Stimulated activated effector memory CD8-positive, alpha-beta T cell treated with anti-CD3 and anti-CD28 coated beads, Interleukin-12 subunit alpha, Interleukin-12 subunit beta, amount 100 ng/mL, for 72 hours (primary cell): ENCODE measurements at regions not wholly inside any gene's neighbourhood (a gene's known extent, or its start where the extent isn't known, plus 50 kb on each side); places are given as distances from the start of the nearest gene placed in this dataset.

Source experiments
- ATAC-seq: fragments of 150-1000 bp; cut with Tn5 transposase; 2 replicates; pipeline ENCODE4 v1.10.0; 2021
- DNase-seq, 2 donors: peaks; one replicate each; pipeline ENCODE4 v3.0.0; 2021 to 2022; ENCODE audit warnings: low spot score in 2 of 2
- H3K27ac Mint-ChIP-seq: one replicate; pipeline ENCODE4 v1.8.0; 2022; ENCODE audit warnings: mild to moderate bottlenecking, mixed read lengths
- H3K36me3 Mint-ChIP-seq: one replicate; pipeline ENCODE4 v1.8.0; 2022; ENCODE audit warnings: mild to moderate bottlenecking, mixed read lengths
- H3K4me1 Mint-ChIP-seq: one replicate; pipeline ENCODE4 v1.8.0; 2022; ENCODE audit warnings: mixed read lengths
- H3K4me3 Mint-ChIP-seq: one replicate; pipeline ENCODE4 v1.8.0; 2022; ENCODE audit warnings: mild to moderate bottlenecking, mixed read lengths
- H3K9me3 Mint-ChIP-seq: one replicate; pipeline ENCODE4 v1.8.0; 2022; ENCODE audit warnings: mixed read lengths

GRCh38 chr17:79441356-79442160, 169.3 kb downstream of the RBFOX3 start:
- H3K4me1 Mint-ChIP-seq, result no peaks in the 10 kb centered on the region
- DNase-seq (no peak), ATAC-seq (no peak)
- H3K9me3 Mint-ChIP-seq, result no peaks in the 10 kb centered on the region
- H3K27ac Mint-ChIP-seq, result no peak overlapping the region
- H3K36me3 Mint-ChIP-seq, result no peaks in the 10 kb centered on the region
- H3K4me3 Mint-ChIP-seq, result no peak overlapping the region

GRCh38 chr17:79440251-79440650, 170.6 kb downstream of the RBFOX3 start:
- Mint-ChIP-seq H3K4me1 (no peaks in the 10 kb centered on the region), H3K27ac (no peak overlapping the region), H3K36me3 (no peaks in the 10 kb centered on the region), H3K9me3 (no peaks in the 10 kb centered on the region), H3K4me3 (no peak overlapping the region)
- no peak for DNase-seq
- no peak for ATAC-seq

GRCh38 chr17:79439493-79439892, 171.4 kb downstream of the RBFOX3 start:
- Mint-ChIP-seq H3K4me1 (no peaks in the 10 kb centered on the region), H3K36me3 (no peaks in the 10 kb centered on the region), H3K9me3 (no peaks in the 10 kb centered on the region), H3K4me3 (no peak overlapping the region), H3K27ac (no peak overlapping the region)
- DNase-seq (no peak), ATAC-seq (no peak)

- no peaks in the 10 kb centered on the region for H3K4me1 Mint-ChIP-seq
- H3K27ac Mint-ChIP-seq, result no peak overlapping the region
- no peak for DNase-seq
- no peak for ATAC-seq
- H3K36me3 Mint-ChIP-seq, result no peaks in the 10 kb centered on the region
- H3K9me3 Mint-ChIP-seq, result no peaks in the 10 kb centered on the region
- no peak overlapping the region for H3K4me3 Mint-ChIP-seq
Observed at GRCh38 chr17:79438546-79439334, 172.1 kb downstream of the RBFOX3 start.

GRCh38 chr17:79438058-79438457, 172.8 kb downstream of the RBFOX3 start:
- DNase-seq (no peak), ATAC-seq (no peak)
- Mint-ChIP-seq H3K9me3 (no peaks in the 10 kb centered on the region), H3K4me3 (no peak overlapping the region), H3K36me3 (no peaks in the 10 kb centered on the region), H3K4me1 (no peaks in the 10 kb centered on the region), H3K27ac (no peak overlapping the region)

- DNase-seq (no peak), ATAC-seq (no peak)
- no peak overlapping the region for H3K27ac Mint-ChIP-seq
- no peaks in the 10 kb centered on the region for H3K36me3 Mint-ChIP-seq
- H3K4me1 Mint-ChIP-seq, result no peaks in the 10 kb centered on the region
- no peak overlapping the region for H3K4me3 Mint-ChIP-seq
- no peaks in the 10 kb centered on the region for H3K9me3 Mint-ChIP-seq
Observed at GRCh38 chr17:79437081-79437480, 173.8 kb downstream of the RBFOX3 start.

GRCh38 chr17:79435962-79436361, 174.9 kb downstream of the RBFOX3 start:
- H3K4me1 Mint-ChIP-seq, result no peaks in the 10 kb centered on the region
- H3K27ac Mint-ChIP-seq, result no peak overlapping the region
- H3K36me3 Mint-ChIP-seq, result no peaks in the 10 kb centered on the region
- DNase-seq (no peak), ATAC-seq (no peak)
- no peak overlapping the region for H3K4me3 Mint-ChIP-seq
- no peaks in the 10 kb centered on the region for H3K9me3 Mint-ChIP-seq

GRCh38 chr17:79435296-79435695, 175.6 kb downstream of the RBFOX3 start:
- no peaks in the 10 kb centered on the region for H3K36me3 Mint-ChIP-seq
- ATAC-seq (no peak), DNase-seq (no peak)
- no peak overlapping the region for H3K4me3 Mint-ChIP-seq
- no peak overlapping the region for H3K27ac Mint-ChIP-seq
- no peaks in the 10 kb centered on the region for H3K9me3 Mint-ChIP-seq
- no peaks in the 10 kb centered on the region for H3K4me1 Mint-ChIP-seq

GRCh38 chr17:79434215-79434614, 176.6 kb downstream of the RBFOX3 start:
- Mint-ChIP-seq H3K36me3 (no peaks in the 10 kb centered on the region), H3K4me3 (no peak overlapping the region), H3K27ac (no peak overlapping the region), H3K4me1 (no peaks in the 10 kb centered on the region), H3K9me3 (no peaks in the 10 kb centered on the region)
- ATAC-seq (no peak), DNase-seq (no peak)

- ATAC-seq (no peak), DNase-seq (no peak)
- Mint-ChIP-seq H3K36me3 (no peaks in the 10 kb centered on the region), H3K4me1 (no peaks in the 10 kb centered on the region), H3K27ac (no peak overlapping the region), H3K4me3 (no peak overlapping the region), H3K9me3 (no peaks in the 10 kb centered on the region)
Observed at GRCh38 chr17:79433379-79433778, 177.5 kb downstream of the RBFOX3 start.

- ATAC-seq, result no peak
- Mint-ChIP-seq H3K9me3 (no peaks in the 10 kb centered on the region), H3K36me3 (no peaks in the 10 kb centered on the region), H3K4me3 (no peak overlapping the region), H3K4me1 (no peaks in the 10 kb centered on the region), H3K27ac (no peak overlapping the region)
- DNase-seq, result no peak
Observed at GRCh38 chr17:79431175-79431574, 179.7 kb downstream of the RBFOX3 start.

- no peak for ATAC-seq
- no peak overlapping the region for H3K4me3 Mint-ChIP-seq
Observed at GRCh38 chr17:79429864-79430494, 180.9 kb downstream of the RBFOX3 start.

GRCh38 chr17:79428988-79429387, 181.9 kb downstream of the RBFOX3 start:
- no peaks in the 10 kb centered on the region for H3K9me3 Mint-ChIP-seq
- H3K4me1 Mint-ChIP-seq, result no peaks in the 10 kb centered on the region
- no peak overlapping the region for H3K27ac Mint-ChIP-seq
- DNase-seq, result no peak
- no peak for ATAC-seq
- no peak overlapping the region for H3K4me3 Mint-ChIP-seq
- no peaks in the 10 kb centered on the region for H3K36me3 Mint-ChIP-seq

More at GRCh38 chr17:79429864-79430494, 180.9 kb downstream of the RBFOX3 start:
- Mint-ChIP-seq H3K4me1 (no peaks in the 10 kb centered on the region), H3K9me3 (no peaks in the 10 kb centered on the region), H3K36me3 (no peaks in the 10 kb centered on the region), H3K27ac (no peak overlapping the region)
- DNase-seq, result no peak

- H3K4me3 Mint-ChIP-seq, result no peak overlapping the region
- ATAC-seq, result no peak
Observed at GRCh38 chr17:79427621-79428539, 183.0 kb downstream of the RBFOX3 start.

GRCh38 chr17:79425686-79426085, 185.2 kb downstream of the RBFOX3 start:
- H3K36me3 Mint-ChIP-seq, result no peaks in the 10 kb centered on the region
- H3K4me1 Mint-ChIP-seq, result no peaks in the 10 kb centered on the region
- DNase-seq, result no peak
- no peak overlapping the region for H3K4me3 Mint-ChIP-seq
- no peak for ATAC-seq
- H3K27ac Mint-ChIP-seq, result peak overlapping the region; percentile 72
- H3K9me3 Mint-ChIP-seq, result no peaks in the 10 kb centered on the region

More at GRCh38 chr17:79427621-79428539, 183.0 kb downstream of the RBFOX3 start:
- Mint-ChIP-seq H3K9me3 (no peaks in the 10 kb centered on the region), H3K36me3 (no peaks in the 10 kb centered on the region), H3K27ac (no peak overlapping the region), H3K4me1 (no peaks in the 10 kb centered on the region)
- no peak for DNase-seq
